Calu3 (cell line): ENCODE measurements at regions not wholly inside any gene's neighbourhood (a gene's known extent, or its start where the extent isn't known, plus 50 kb on each side); places are given as distances from the start of the nearest gene placed in this dataset.

ENCODE experiments used
- BruUV-seq: library from RNA; stranded (reverse); fragments of 400-500 nt; replicated peaks from 2 replicates; lab custom pipeline; 2021; lab: Mats Ljungman, UMichigan
- CTCF ChIA-PET: fragments of 300-600 bp; sonication (Branson Sonifier 250); formaldehyde crosslinking; loops from one replicate; lab custom pipeline; 2022; ENCODE audit warnings: antibody characterized with exemption; lab: Charles Lee
- DNase-seq: peaks from one replicate; pipeline ENCODE4 v3.0.0; 2022
- H3K27ac Mint-ChIP-seq: one replicate; pipeline ENCODE4 v1.8.0; 2022; ENCODE audit warnings: mixed read lengths; ENCODE audit not compliant: unreplicated experiment
- H3K27me3 Mint-ChIP-seq: one replicate; pipeline ENCODE4 v1.8.0; 2022; ENCODE audit warnings: mixed read lengths; ENCODE audit not compliant: unreplicated experiment
- H3K36me3 Mint-ChIP-seq: one replicate; pipeline ENCODE4 v1.8.0; 2022; ENCODE audit warnings: mild to moderate bottlenecking, moderate library complexity, mixed read lengths; ENCODE audit not compliant: insufficient read depth, unreplicated experiment
- H3K4me1 Mint-ChIP-seq: one replicate; pipeline ENCODE4 v1.8.0; 2022; ENCODE audit warnings: mild to moderate bottlenecking, low read depth, mixed read lengths; ENCODE audit not compliant: unreplicated experiment
- H3K4me3 Mint-ChIP-seq: one replicate; pipeline ENCODE4 v1.8.0; 2022; ENCODE audit warnings: mild to moderate bottlenecking, low read depth, moderate library complexity, mixed read lengths; ENCODE audit not compliant: unreplicated experiment
- H3K9me3 Mint-ChIP-seq: one replicate; pipeline ENCODE4 v1.8.0; 2022; ENCODE audit warnings: low read depth, mixed read lengths; ENCODE audit not compliant: unreplicated experiment
- intact Hi-C: fragments of 100-400 bp; cut with micrococcal nuclease; formaldehyde crosslinking; loops from one replicate; pipeline ENCODE4 v1.10.0; 2022; ENCODE audit not compliant: unreplicated experiment
- TF ChIP-seq, protein P1 (sequence below): fragments of 200-600 bp; IDR thresholded peaks from one replicate; pipeline ENCODE4 v1.8.0; 2022; ENCODE audit warnings: antibody characterized with exemption; ENCODE audit not compliant: unreplicated experiment

DNA sequence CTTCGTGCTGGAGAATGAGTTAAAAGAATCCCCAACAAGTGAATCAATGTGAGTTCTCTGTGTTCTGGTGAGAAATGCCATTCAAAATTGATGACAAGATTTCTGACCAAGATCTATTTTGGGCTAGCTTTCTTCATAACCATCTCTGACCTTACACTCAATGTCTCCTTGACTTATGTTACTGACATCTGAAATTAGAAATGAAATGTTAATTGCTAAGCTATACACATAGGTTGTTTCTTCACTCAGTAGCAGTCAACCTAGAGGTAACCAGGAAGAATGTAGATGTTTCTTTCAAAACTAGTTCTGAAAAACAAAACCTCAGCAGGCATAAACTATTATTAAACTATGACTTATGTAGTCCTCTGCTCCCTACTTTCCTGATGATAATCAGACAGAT is 2220.7 kb upstream of the C9orf72 start:
- CTCF ChIA-PET, result no interaction called here
- no peaks in the 10 kb centered on the region for H3K9me3 Mint-ChIP-seq
- no peak for DNase-seq
- no peak overlapping the region for H3K4me3 Mint-ChIP-seq
- H3K4me1 Mint-ChIP-seq, result peaks cover 6% of the 10 kb centered on the region
- BruUV-seq, result no TSS peak
- H3K27me3 Mint-ChIP-seq, result no peaks in the 10 kb centered on the region
- H3K27ac Mint-ChIP-seq, result no peak overlapping the region
- TF ChIP-seq, protein P1, sequence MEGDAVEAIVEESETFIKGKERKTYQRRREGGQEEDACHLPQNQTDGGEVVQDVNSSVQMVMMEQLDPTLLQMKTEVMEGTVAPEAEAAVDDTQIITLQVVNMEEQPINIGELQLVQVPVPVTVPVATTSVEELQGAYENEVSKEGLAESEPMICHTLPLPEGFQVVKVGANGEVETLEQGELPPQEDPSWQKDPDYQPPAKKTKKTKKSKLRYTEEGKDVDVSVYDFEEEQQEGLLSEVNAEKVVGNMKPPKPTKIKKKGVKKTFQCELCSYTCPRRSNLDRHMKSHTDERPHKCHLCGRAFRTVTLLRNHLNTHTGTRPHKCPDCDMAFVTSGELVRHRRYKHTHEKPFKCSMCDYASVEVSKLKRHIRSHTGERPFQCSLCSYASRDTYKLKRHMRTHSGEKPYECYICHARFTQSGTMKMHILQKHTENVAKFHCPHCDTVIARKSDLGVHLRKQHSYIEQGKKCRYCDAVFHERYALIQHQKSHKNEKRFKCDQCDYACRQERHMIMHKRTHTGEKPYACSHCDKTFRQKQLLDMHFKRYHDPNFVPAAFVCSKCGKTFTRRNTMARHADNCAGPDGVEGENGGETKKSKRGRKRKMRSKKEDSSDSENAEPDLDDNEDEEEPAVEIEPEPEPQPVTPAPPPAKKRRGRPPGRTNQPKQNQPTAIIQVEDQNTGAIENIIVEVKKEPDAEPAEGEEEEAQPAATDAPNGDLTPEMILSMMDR, result no peak
- H3K36me3 Mint-ChIP-seq, result no peaks in the 10 kb centered on the region
- intact Hi-C loops, result no loop called here

GRCh38 chr9:29796291-29796952 is 2223.1 kb upstream of the C9orf72 start:
- intact Hi-C loops, result no loop called here

DNA sequence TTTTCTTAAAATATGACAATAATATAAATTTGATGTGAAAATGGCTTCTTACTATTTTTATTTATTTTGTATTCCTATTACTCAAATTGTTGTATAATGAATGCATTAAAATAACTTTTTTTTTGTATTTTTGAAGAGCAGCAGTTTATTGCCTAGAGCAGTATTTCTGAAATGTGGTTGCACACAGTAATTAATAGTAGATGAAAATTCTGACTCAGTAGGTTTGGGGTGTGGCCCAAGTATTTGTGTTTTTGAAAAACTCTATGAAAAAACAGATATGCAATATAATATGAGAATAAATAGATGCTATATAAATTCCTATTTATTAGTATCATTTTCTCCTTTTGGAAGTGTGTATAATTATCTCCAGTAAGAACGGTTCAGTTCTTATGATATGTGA is 2225.3 kb upstream of the C9orf72 start:
- Mint-ChIP-seq H3K27ac (no peak overlapping the region), H3K27me3 (no peaks in the 10 kb centered on the region), H3K4me1 (no peaks in the 10 kb centered on the region), H3K36me3 (no peaks in the 10 kb centered on the region), H3K4me3 (no peak overlapping the region), H3K9me3 (no peaks in the 10 kb centered on the region)
- intact Hi-C loops, result no loop called here
- BruUV-seq, result no TSS peak
- TF ChIP-seq, protein P1, result no peak
- CTCF ChIA-PET, result no interaction called here
- DNase-seq, result no peak

More at GRCh38 chr9:29796291-29796952, 2223.1 kb upstream of the C9orf72 start:
- no TSS peak for BruUV-seq
- Mint-ChIP-seq H3K4me3 (no peak overlapping the region), H3K4me1 (no peaks in the 10 kb centered on the region), H3K9me3 (no peaks in the 10 kb centered on the region), H3K27me3 (no peaks in the 10 kb centered on the region), H3K27ac (no peak overlapping the region), H3K36me3 (no peaks in the 10 kb centered on the region)
- CTCF ChIA-PET, result no interaction called here
- DNase-seq, result no peak
- TF ChIP-seq, protein P1, result no peak

DNA sequence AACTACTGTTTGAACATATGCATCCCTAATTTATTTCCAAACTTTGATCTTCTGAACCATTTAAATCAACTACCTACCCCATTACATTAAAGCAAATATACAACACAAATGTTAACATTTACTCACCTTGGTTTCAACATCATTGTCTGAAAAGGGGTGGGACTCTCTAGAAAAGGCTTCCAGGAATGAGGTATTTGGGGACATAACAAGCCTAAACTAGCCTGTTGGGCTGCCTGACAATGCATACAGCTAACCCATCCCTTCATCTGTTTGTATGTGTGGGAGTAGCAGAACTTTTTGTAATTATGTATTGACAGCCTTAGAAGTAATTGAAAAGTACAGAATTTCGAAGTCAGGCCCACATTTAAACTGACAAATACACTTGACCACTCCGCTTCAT is 2225.9 kb upstream of the C9orf72 start:
- no peak for DNase-seq
- H3K36me3 Mint-ChIP-seq, result no peaks in the 10 kb centered on the region
- no peak overlapping the region for H3K27ac Mint-ChIP-seq
- no TSS peak for BruUV-seq
- CTCF ChIA-PET, result no interaction called here
- no peaks in the 10 kb centered on the region for H3K27me3 Mint-ChIP-seq
- intact Hi-C loops, result no loop called here
- no peak overlapping the region for H3K4me3 Mint-ChIP-seq
- TF ChIP-seq, protein P1, result no peak
- H3K9me3 Mint-ChIP-seq, result no peaks in the 10 kb centered on the region
- H3K4me1 Mint-ChIP-seq, result no peaks in the 10 kb centered on the region
